NT2/D1 (cell line): ENCODE measurements at regions not wholly inside any gene's neighbourhood (a gene's known extent, or its start where the extent isn't known, plus 50 kb on each side); places are given as distances from the start of the nearest gene placed in this dataset.

ENCODE experiments used
- DNase-seq: peaks from one replicate; pipeline ENCODE4 v3.0.0-alpha.2; 2011; ENCODE audit warnings: low read depth, low spot score
- H3K27me3 ChIP-seq: 2 replicates; pipeline ENCODE4 v1.6.0; 2011; ENCODE audit warnings: mild to moderate bottlenecking; ENCODE audit not compliant: insufficient read length, insufficient read depth
- H3K36me3 ChIP-seq: 2 replicates; pipeline ENCODE4 v1.6.1; 2011; ENCODE audit warnings: mild to moderate bottlenecking, low read length, mixed read lengths; ENCODE audit not compliant: insufficient read depth, insufficient read length
- H3K4me1 ChIP-seq: 2 replicates; pipeline ENCODE4 v1.5.1; 2011; ENCODE audit not compliant: insufficient read depth, insufficient read length
- H3K4me3 ChIP-seq: 2 replicates; pipeline ENCODE4 v1.5.1; 2011; ENCODE audit warnings: low read depth; ENCODE audit not compliant: insufficient read length
- H3K9ac ChIP-seq: 2 replicates; pipeline ENCODE4 v1.6.0; 2011; ENCODE audit warnings: low read depth; ENCODE audit not compliant: insufficient read length
- H3K9me3 ChIP-seq: 2 replicates; pipeline ENCODE4 v1.5.1; 2011; ENCODE audit warnings: mild to moderate bottlenecking, low read length; ENCODE audit not compliant: insufficient read depth
- SUZ12 ChIP-seq: IDR thresholded peaks from 2 replicates; pipeline ENCODE4 v1.6.1; 2011; ENCODE audit not compliant: insufficient read length, insufficient read depth; ENCODE audit errors: extremely low read depth
- YY1 ChIP-seq: IDR thresholded peaks from 2 replicates; pipeline ENCODE4 v1.6.1; 2011; ENCODE audit not compliant: insufficient read length, insufficient read depth
- ZNF274 ChIP-seq: IDR thresholded peaks from 2 replicates; pipeline ENCODE4 v1.6.1; 2011; ENCODE audit warnings: mild to moderate bottlenecking, low read depth, low read length

- H3K36me3 ChIP-seq: no peaks in the 10 kb centered on the region
- no peaks in the 10 kb centered on the region for H3K27me3 ChIP-seq
- H3K4me1 ChIP-seq: no peaks in the 10 kb centered on the region
- no peak overlapping the region for H3K9ac ChIP-seq
- no peak for DNase-seq
- H3K9me3 ChIP-seq: no peaks in the 10 kb centered on the region
- TF ChIP-seq YY1: no peak
- no peak for TF ChIP-seq SUZ12
- no peak overlapping the region for H3K4me3 ChIP-seq
Observed at GRCh38 chr6:82419132-82419581, 55.5 kb downstream of the TPBG start.

DNA sequence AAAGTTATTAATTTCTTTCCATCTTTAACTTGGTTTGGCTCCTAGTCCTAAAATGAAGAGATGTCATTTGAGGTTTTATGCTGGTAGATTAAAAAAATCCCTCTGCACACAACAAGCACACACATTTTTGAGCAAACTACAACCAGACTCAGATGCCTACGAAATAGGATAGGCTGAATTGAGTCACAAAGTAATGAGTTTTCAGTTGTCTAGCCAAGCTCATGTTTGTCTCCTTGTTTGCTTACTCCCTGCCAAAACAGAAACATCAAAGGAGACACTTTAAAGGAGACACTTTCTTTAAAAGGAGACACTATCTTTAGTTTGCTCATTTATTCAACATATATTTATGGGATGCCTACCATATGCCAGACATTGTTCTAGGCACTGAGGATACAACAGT is 56.2 kb downstream of the TPBG start:
- Histone ChIP-seq H3K9me3 (no peaks in the 10 kb centered on the region), H3K4me3 (no peak overlapping the region), H3K4me1 (no peaks in the 10 kb centered on the region), H3K9ac (no peak overlapping the region), H3K27me3 (no peaks in the 10 kb centered on the region), H3K36me3 (no peaks in the 10 kb centered on the region)
- no peak for DNase-seq
- TF ChIP-seq SUZ12 (no peak), YY1 (no peak), ZNF274 (no peak)

DNA sequence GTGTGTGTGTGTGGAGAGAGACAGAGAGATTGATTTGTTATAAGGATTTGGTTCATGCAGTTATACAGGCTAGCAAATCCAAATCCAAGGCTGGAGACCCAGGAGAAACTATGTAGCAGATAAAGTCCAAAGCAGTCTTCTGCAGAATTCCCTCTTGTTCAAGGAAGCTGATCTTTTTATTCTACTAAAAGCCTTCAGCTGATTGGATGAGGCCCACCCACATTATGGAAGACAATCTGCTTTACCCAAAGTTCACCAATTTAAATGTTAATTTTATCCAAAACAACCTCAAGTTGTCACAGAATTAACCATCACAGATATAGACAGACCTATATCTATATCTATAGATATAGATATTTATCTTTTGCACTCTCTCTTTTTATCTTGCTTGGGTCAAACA is 67.0 kb downstream of the TPBG start:
- Histone ChIP-seq H3K4me1 (no peaks in the 10 kb centered on the region), H3K27me3 (no peaks in the 10 kb centered on the region), H3K4me3 (no peak overlapping the region), H3K9ac (no peak overlapping the region), H3K36me3 (no peaks in the 10 kb centered on the region), H3K9me3 (no peaks in the 10 kb centered on the region)
- no peak for DNase-seq
- TF ChIP-seq ZNF274 (no peak), SUZ12 (no peak), YY1 (no peak)

GRCh38 chr6:82436740-82437139 is 73.1 kb downstream of the TPBG start:
- Histone ChIP-seq H3K9ac (no peak overlapping the region), H3K36me3 (no peaks in the 10 kb centered on the region), H3K4me3 (no peak overlapping the region), H3K27me3 (no peaks in the 10 kb centered on the region), H3K9me3 (no peaks in the 10 kb centered on the region), H3K4me1 (no peaks in the 10 kb centered on the region)
- DNase-seq: no peak
- TF ChIP-seq SUZ12 (no peak), YY1 (no peak), ZNF274 (no peak)

DNA sequence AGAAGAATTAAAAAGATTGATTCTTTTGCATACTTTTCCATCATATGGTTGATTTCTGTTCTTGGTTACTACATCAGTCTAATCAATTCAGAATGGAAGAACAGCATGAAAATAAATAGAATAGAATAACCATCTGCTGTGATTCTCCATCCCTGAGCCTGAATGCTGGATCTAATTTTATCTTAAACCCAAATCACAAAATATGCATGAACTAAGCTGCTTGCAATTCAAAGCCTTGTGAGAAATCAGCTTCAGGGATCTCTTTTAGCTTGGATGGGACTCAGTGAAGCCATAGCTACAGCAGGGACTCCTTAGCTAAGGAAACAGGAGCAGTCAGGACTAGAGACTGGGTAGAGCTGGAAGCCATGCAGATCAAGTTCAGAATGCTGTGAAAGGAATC is 74.1 kb downstream of the TPBG start:
- no peak overlapping the region for H3K9ac ChIP-seq
- TF ChIP-seq ZNF274 (no peak), SUZ12 (no peak), YY1 (no peak)
- H3K27me3 ChIP-seq: no peaks in the 10 kb centered on the region
- H3K4me3 ChIP-seq: no peak overlapping the region
- H3K9me3 ChIP-seq: no peaks in the 10 kb centered on the region
- H3K4me1 ChIP-seq: no peaks in the 10 kb centered on the region
- no peaks in the 10 kb centered on the region for H3K36me3 ChIP-seq
- DNase-seq: no peak

GRCh38 chr6:82441047-82441855 is 77.6 kb downstream of the TPBG start:
- TF ChIP-seq YY1 (no peak), ZNF274 (no peak), SUZ12 (no peak)
- H3K9me3 ChIP-seq: no peaks in the 10 kb centered on the region
- no peaks in the 10 kb centered on the region for H3K36me3 ChIP-seq
- no peaks in the 10 kb centered on the region for H3K27me3 ChIP-seq
- no peak overlapping the region for H3K4me3 ChIP-seq
- no peak for DNase-seq
- H3K4me1 ChIP-seq: no peaks in the 10 kb centered on the region
- no peak overlapping the region for H3K9ac ChIP-seq

GRCh38 chr6:82442061-82442719 is 78.6 kb downstream of the TPBG start:
- Histone ChIP-seq H3K9ac (no peak overlapping the region), H3K27me3 (no peaks in the 10 kb centered on the region), H3K9me3 (no peaks in the 10 kb centered on the region), H3K4me1 (no peaks in the 10 kb centered on the region), H3K36me3 (no peaks in the 10 kb centered on the region), H3K4me3 (no peak overlapping the region)
- TF ChIP-seq SUZ12: no peak
- no peak for TF ChIP-seq YY1
- no peak for DNase-seq
